ENCODE measurements at regions not wholly inside any gene's neighbourhood (a gene's known extent, or its start where the extent isn't known, plus 50 kb on each side); places are given as distances from the start of the nearest gene placed in this dataset.
"Not testable (repeated sequence)": the region's sequence is repeated elsewhere in the genome, so short reads cannot be mapped to it uniquely, and the experiment has no call there.

- no peak for DNase-seq
Observed at GRCh38 chr3:127520993-127521392, 69.5 kb downstream of the TPRA1 start.

GRCh38 chr3:127518456-127519081, 72.0 kb downstream of the TPRA1 start:
- DNase-seq: no peak

DNA sequence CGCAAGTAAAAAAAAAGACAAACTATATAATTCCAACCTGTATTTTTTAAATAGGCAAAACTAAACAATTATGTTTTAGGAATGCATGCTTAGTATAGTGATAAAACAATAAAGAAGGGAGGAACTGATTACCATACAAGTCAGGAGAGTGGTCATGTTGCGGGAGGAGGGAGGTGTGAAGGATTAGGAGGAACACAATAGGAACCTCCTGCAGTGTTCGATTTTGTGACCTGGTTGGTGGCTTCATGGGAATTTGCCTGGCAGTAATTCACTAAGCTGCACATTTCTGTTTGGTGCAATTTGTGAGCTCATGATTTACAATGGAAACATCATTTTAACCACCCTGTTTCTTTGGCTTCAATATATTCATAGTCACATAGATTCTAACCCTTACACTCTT, 78.3 kb downstream of the TPRA1 start:
- no peak for DNase-seq

DNA sequence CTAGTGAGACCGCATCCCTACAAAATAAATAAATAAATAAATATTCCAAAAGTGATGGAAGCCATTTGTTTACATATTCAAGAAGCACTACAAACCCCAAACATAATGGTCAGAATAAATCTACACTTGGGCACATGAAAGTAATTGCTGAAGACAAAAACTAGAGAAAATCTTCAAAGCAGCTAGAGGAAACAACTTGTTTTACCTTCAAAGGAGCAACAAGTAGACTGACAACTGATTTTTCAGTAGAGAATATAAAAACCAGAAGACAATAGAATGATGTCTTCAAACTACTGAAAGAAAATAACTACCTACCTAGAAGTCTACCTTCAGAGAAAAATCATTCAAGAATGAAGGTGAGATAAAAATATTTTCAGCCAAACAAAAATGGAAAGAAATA, 89.4 kb downstream of the TPRA1 start:
- DNase-seq: no peak

- DNase-seq: no peak
Observed at GRCh38 chr3:127497676-127498075, 92.9 kb downstream of the TPRA1 start.

- DNase-seq: no peak
Observed at GRCh38 chr3:127497166-127497565, 93.4 kb downstream of the TPRA1 start.

- DNase-seq: no peak
Observed at GRCh38 chr3:127495821-127496655, 94.5 kb downstream of the TPRA1 start.

- no peak for DNase-seq
Observed at GRCh38 chr3:127493924-127494646, 96.4 kb downstream of the TPRA1 start.

DNA sequence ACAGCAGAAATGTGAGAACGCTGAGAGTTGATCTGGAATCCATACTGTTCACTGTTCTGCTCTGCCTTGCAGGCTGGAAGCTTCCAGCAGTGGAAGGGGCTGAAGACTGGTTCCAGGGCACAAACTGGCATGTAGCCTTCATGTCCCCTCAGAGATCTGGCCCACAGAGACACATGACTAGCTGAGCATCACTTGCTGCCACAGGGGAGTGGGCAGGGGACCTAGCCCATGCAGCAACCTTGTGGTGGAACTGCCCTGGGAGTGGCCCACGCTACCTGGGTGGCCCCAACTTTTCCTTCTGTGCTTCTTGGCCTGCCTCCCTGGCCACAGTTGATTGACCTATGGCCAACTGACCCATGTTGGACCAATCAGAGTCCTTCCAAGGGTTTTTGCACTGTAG, 98.1 kb downstream of the TPRA1 start:
- no peak for DNase-seq

DNA sequence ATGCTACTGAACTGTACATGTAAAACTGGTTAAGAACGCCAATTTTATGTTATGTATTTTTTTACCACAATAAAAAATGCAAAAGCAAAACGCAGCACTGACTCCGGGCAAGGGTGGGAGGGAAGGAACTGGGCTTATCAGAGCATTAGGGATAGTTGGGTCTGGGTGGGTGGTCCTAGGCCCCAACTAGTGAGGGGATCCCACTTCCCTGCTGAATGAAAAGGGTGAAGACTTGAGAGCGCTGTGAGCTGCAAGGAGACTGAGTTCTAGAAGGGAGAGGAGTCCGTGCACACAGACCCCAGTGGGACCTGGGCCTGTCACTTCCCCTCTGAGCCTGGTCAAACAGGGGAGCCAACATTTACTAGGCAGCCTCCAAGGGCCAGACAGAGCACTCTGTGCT, 98.6 kb downstream of the TPRA1 start:
- no peak for DNase-seq

DNA sequence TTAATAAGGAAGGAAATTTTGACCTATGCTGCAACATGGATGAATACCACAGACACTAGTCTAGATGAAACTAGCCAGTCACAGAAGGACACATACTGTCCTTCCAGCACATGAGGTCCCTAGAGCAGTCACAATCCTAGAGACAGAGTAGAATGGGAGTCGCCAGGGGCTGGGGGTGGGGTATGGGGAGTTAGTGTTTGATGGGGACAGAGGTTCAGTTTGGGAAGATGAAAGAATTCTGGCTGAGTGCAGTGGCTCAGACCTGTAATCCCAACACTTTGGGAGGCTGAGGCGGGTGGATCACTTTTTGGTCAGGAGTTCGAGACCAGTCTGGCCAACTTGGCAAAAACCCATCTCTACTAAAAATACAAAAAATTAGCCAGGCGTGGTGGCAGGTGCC, 99.2 kb downstream of the TPRA1 start:
- DNase-seq: no peak

GRCh38 chr3:127491024-127491305, 99.6 kb downstream of the TPRA1 start:
- not testable (repeated sequence) for DNase-seq

- DNase-seq: no peak
Observed at GRCh38 chr3:127490271-127491023, 100.1 kb downstream of the TPRA1 start.

- no peak for DNase-seq
Observed at GRCh38 chr3:127489357-127489756, 101.2 kb downstream of the TPRA1 start.

GRCh38 chr3:127488740-127489139, 101.8 kb downstream of the TPRA1 start:
- DNase-seq: no peak

DNA sequence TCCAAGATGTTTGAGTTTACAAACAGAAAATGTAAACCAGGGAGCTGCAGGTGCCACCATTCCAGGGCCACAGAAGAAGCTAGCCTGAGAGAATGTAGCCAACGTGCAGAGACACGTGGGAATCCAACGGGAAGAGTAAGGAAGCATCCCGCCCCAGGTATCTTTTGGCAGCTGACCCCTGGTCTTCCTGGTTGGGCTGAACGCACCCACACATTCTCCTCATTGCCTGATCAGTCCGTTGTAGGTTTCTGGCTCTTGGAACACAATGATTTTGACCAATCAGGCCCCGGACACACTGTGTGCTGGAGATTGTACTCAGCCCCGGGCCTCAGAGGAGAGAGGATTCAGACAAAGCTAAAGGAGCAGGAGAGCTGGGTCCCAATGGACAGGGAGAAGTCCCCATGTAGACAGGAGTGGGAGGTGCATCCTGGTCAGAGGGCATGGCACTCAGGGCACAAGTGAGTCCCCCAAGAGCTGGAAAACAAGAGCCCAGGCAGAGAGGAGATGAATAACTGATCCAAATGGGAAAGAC, 102.3 kb downstream of the TPRA1 start:
- no peak for DNase-seq

DNA sequence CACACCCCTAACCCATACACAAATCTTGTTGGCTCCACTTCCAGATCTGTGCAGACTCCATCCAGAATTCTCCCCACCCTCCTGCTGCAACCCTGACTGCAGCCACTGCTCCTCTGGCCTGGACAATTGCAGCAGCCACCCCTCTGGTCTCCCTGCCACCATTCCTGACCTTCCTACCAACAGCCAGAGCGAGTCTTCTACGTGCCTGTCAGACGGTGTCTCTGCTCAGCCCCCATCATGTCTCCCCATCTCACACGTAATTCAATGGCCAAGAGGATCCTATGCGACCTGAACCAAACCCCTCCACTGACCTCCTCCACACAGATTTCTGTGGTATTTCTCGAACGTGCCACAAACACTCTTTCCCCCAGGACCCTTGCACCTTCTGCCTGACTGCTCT, 103.3 kb downstream of the TPRA1 start:
- DNase-seq: no peak

GRCh38 chr3:127486321-127486944, 104.1 kb downstream of the TPRA1 start:
- DNase-seq: no peak

- DNase-seq: no peak
Observed at GRCh38 chr3:127485396-127486170, 105.0 kb downstream of the TPRA1 start.

DNA sequence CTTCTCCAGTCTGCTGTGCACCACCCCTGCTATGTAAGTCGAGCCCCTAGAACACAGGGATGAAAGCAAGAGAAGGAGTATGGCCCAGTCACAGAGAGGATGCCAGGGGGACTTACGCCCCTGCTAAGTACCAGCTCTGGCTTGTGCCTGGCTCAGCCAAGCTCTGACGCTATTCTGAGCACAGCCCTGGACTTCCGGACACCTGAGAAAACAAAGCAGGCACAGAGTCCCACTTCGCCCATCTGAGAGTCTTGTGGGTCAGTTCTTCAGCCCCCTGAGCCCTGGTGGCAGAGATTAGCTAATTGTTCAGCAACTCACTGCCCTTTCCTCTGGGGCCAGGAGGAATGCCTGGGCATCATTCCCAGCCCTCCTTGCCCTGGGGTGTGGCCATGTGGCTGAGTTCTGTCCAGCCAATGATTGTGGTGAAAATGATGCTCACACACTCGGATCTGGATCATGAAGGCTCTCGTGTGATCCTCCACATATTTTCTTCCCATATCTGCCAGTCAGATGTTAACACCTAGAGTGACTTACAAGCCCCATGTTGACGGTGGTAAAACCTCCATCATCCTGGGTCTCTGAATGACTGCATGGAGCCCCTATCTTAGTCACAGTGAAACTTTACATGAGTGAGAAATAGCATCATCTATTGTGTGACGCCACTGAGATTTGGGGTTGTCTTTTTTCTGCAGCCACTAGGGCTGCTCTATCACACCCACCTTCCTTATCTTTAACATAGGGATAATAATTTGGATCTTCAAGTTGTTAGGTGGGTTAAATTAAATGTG, 105.7 kb downstream of the TPRA1 start:
- DNase-seq: no peak
